ENCODE measurements at regions not wholly inside any gene's neighbourhood (a gene's known extent, or its start where the extent isn't known, plus 50 kb on each side); places are given as distances from the start of the nearest gene placed in this dataset.

DNA sequence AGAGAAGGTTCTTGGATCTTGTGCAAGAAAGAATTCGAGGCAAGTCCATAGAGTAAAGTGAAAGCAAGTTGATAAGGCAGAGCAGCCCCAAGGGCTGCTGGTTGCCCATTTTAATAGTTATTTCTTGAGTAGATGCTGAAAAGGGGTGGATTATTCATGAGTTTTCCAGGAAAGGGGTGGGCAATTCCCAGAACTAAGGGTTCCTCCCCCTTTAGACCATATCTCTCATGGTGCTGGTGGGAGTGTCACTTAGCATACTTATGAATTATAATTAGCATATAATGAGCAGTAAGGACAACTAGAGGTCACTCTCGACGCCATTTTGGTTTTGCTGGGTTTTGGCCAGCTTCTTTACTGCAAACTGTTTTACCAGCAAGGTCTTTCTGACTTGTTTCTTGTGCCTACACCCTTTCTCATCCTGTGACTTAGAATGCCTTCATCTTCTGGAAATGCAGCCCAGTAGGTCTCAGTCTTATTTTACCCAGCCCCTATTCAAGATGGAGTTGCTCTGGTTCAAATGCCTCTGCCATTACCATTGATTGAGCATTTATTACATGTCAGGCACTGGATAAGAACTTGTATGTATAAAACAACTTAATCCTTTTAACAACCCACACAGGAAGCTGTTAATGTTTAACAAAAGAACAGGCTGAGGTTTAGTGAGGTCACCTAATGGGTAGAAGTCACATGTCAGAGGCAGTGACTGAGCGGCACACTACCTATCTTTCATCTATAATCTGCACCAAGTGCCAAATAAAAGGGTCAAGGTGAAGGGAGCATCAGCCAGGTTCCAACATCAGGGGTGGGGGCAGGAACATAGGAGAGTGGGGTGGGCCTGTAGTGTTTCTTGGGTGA is 250.9 kb downstream of the ICOS start:
- no peak overlapping the region for H3K27ac Mint-ChIP-seq (ENCODE audit: unreplicated experiment)
- peaks cover 2% of the 10 kb centered on the region for H3K9me3 Mint-ChIP-seq (ENCODE audit: unreplicated experiment)
- no peak for DNase-seq
- H3K36me3 Mint-ChIP-seq (ENCODE audit: unreplicated experiment): no peaks in the 10 kb centered on the region
- no peak for TF ChIP-seq CTCF (IDR thresholded peaks at IDR 0.05; ENCODE audit: partially characterized antibody, unreplicated experiment)
- no peaks in the 10 kb centered on the region for H3K4me1 Mint-ChIP-seq (ENCODE audit: low read depth, unreplicated experiment)
- H3K4me3 Mint-ChIP-seq (ENCODE audit: unreplicated experiment): no peak overlapping the region
- H3K27me3 Mint-ChIP-seq (ENCODE audit: unreplicated experiment): no peaks in the 10 kb centered on the region

DNA sequence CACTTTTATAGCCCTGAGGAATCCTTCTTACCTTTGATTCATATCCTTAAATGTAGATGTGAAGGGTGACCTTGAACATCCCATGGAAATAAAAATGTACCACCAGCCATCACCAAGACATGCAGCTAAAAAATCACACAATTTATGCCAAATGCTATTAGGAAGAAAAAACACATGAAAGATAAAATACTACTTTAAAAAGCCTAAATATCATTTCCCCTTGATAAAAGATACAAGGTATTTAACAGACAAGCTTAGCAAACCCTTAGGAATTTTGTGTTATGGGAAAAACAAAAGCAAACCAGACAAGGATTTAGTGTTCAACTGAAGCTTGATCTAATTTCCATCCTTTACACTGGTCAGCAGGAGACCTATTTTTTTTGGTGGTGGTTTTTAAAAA is 255.0 kb downstream of the ICOS start:
- Mint-ChIP-seq H3K4me3 (ENCODE audit: unreplicated experiment) (no peak overlapping the region), H3K9me3 (ENCODE audit: unreplicated experiment) (peaks cover 2% of the 10 kb centered on the region), H3K27ac (ENCODE audit: unreplicated experiment) (no peak overlapping the region), H3K4me1 (ENCODE audit: low read depth, unreplicated experiment) (peaks cover 9% of the 10 kb centered on the region), H3K36me3 (ENCODE audit: unreplicated experiment) (no peaks in the 10 kb centered on the region), H3K27me3 (ENCODE audit: unreplicated experiment) (no peaks in the 10 kb centered on the region)
- no peak for DNase-seq
- TF ChIP-seq CTCF (IDR thresholded peaks at IDR 0.05; ENCODE audit: partially characterized antibody, unreplicated experiment): no peak

DNA sequence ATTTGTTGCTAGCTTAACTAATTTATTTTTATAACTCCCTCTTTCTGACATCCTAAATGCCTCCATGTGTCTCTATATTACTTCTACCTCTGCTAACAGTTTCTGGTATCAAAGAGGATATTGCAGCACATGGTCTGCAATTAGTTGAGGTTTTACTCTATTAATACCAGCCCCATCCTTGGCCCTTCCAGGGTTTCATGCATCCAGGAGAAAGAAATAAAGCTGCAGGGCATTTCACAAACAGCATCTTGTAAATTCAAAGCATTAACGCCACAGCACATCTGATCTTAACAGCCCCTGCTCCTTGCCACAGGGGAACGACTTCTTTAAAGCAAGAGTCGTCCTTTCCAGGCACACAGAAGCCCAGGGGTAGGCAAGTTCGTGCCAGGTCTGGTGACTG is 258.9 kb downstream of the ICOS start:
- Mint-ChIP-seq H3K4me3 (ENCODE audit: unreplicated experiment) (no peak overlapping the region), H3K4me1 (ENCODE audit: low read depth, unreplicated experiment) (peaks cover 9% of the 10 kb centered on the region), H3K9me3 (ENCODE audit: unreplicated experiment) (no peaks in the 10 kb centered on the region), H3K27ac (ENCODE audit: unreplicated experiment) (no peak overlapping the region), H3K27me3 (ENCODE audit: unreplicated experiment) (no peaks in the 10 kb centered on the region), H3K36me3 (ENCODE audit: unreplicated experiment) (no peaks in the 10 kb centered on the region)
- no peak for DNase-seq
- no peak for TF ChIP-seq CTCF (IDR thresholded peaks at IDR 0.05; ENCODE audit: partially characterized antibody, unreplicated experiment)

- Mint-ChIP-seq H3K4me1 (ENCODE audit: low read depth, unreplicated experiment) (peaks cover 9% of the 10 kb centered on the region), H3K36me3 (ENCODE audit: unreplicated experiment) (no peaks in the 10 kb centered on the region), H3K27me3 (ENCODE audit: unreplicated experiment) (no peaks in the 10 kb centered on the region), H3K9me3 (ENCODE audit: unreplicated experiment) (no peaks in the 10 kb centered on the region), H3K27ac (ENCODE audit: unreplicated experiment) (no peak overlapping the region), H3K4me3 (ENCODE audit: unreplicated experiment) (no peak overlapping the region)
- TF ChIP-seq CTCF (IDR thresholded peaks at IDR 0.05; ENCODE audit: partially characterized antibody, unreplicated experiment): no peak
- DNase-seq: no peak
Observed at GRCh38 chr2:204197336-204198005, 260.9 kb downstream of the ICOS start.

DNA sequence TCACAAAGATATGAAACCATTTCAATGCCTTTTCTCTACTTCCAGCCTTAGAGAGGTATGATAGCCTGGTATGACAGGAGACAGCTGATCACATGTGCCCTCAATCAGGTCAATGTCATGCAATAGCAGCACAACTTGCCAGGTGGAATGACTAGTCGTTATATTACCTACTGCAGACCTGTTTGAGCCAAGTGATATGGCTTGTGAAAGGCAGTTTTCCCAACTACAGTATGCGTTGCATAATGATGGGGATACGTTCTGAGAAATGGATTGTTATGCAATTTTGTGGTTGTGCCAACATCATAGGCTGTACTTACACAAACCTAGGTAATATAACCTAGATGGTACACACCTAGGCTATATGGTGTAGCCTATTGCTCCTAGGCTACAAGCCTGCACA is 262.8 kb downstream of the ICOS start:
- no peak overlapping the region for H3K4me3 Mint-ChIP-seq (ENCODE audit: unreplicated experiment)

More for the DNA sequence above, 262.8 kb downstream of the ICOS start:
- DNase-seq: no peak
- Mint-ChIP-seq H3K27ac (ENCODE audit: unreplicated experiment) (no peak overlapping the region), H3K27me3 (ENCODE audit: unreplicated experiment) (no peaks in the 10 kb centered on the region), H3K36me3 (ENCODE audit: unreplicated experiment) (no peaks in the 10 kb centered on the region), H3K4me1 (ENCODE audit: low read depth, unreplicated experiment) (peaks cover 9% of the 10 kb centered on the region), H3K9me3 (ENCODE audit: unreplicated experiment) (peaks cover 3% of the 10 kb centered on the region)
- no peak for TF ChIP-seq CTCF (IDR thresholded peaks at IDR 0.05; ENCODE audit: partially characterized antibody, unreplicated experiment)
